ENCODE measurements at regions not wholly inside any gene's neighbourhood (a gene's known extent, or its start where the extent isn't known, plus 50 kb on each side); places are given as distances from the start of the nearest gene placed in this dataset.
A peak's percentile ranks its signal among the peaks of the same experiment; 100 is the strongest.

DNA sequence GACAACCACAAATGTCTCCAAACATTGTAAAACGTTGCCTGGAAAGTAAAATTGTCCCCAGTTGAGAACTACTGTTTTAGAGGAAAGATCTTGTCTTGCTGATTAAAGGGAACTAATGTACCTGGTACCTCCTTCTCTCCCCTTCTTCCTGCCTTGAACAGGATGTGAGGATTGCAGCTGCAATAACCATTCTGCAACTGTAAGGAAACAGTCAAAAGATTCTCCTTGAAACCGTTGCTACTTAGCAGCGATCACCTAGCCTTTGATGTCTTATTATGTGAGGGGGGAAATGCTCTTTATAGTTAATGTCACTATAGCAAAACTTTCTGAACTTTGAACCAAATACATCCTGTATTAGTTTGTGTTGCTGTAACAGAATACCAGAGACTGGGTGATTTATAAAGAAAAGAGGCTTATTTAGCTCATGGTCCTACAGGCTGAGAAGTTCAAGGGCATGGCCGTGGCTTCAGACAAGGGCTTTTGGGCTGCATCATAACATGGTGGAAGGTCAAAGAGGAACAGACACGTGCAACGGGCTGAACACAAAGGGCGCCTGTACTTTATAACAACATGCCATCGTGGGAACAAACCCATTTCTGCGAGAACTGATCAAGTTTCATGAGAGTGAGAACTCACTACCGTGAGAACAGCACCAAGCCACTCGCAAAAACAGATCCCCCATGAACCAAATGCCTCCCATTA is 54.2 kb upstream of the PARD3 start:
- peaks cover 13% of the 10 kb centered on the region for H3K4me1 Mint-ChIP-seq (ENCODE audit: unreplicated experiment)
- no peak overlapping the region for H3K4me3 Mint-ChIP-seq (ENCODE audit: unreplicated experiment)
- DNase-seq (ENCODE audit: low spot score): no peak
- no peaks in the 10 kb centered on the region for H3K36me3 Mint-ChIP-seq (ENCODE audit: low read depth, unreplicated experiment)
- no peaks in the 10 kb centered on the region for H3K9me3 Mint-ChIP-seq (ENCODE audit: unreplicated experiment)
- TF ChIP-seq, protein P1, sequence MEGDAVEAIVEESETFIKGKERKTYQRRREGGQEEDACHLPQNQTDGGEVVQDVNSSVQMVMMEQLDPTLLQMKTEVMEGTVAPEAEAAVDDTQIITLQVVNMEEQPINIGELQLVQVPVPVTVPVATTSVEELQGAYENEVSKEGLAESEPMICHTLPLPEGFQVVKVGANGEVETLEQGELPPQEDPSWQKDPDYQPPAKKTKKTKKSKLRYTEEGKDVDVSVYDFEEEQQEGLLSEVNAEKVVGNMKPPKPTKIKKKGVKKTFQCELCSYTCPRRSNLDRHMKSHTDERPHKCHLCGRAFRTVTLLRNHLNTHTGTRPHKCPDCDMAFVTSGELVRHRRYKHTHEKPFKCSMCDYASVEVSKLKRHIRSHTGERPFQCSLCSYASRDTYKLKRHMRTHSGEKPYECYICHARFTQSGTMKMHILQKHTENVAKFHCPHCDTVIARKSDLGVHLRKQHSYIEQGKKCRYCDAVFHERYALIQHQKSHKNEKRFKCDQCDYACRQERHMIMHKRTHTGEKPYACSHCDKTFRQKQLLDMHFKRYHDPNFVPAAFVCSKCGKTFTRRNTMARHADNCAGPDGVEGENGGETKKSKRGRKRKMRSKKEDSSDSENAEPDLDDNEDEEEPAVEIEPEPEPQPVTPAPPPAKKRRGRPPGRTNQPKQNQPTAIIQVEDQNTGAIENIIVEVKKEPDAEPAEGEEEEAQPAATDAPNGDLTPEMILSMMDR (IDR thresholded peaks at IDR 0.05; ENCODE audit: unreplicated experiment): no peak
- H3K27me3 Mint-ChIP-seq (ENCODE audit: unreplicated experiment): peaks cover 5% of the 10 kb centered on the region
- peak overlapping the region; percentile 68 for H3K27ac Mint-ChIP-seq (ENCODE audit: unreplicated experiment)

DNA sequence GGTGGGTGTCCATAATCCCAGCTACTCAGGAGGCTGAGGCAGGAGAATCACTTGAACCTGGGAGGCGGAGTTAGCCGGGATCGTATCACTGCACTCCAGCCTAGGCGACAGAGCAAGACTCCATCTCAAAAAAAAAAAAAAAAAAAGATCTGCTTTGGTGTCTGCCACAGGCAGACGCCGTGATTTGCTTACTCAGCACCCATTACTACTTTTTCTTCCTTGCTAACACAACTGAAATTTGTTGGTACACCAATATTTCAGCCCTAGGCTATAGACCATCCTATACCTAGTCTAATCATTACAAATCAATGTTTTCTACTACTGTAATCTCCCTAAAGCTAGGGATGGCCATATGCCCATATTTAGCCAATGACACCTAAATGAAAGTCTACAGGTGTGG is 53.5 kb upstream of the PARD3 start:
- Mint-ChIP-seq H3K4me1 (ENCODE audit: unreplicated experiment) (peaks cover 15% of the 10 kb centered on the region), H3K36me3 (ENCODE audit: low read depth, unreplicated experiment) (no peaks in the 10 kb centered on the region), H3K27me3 (ENCODE audit: unreplicated experiment) (peaks cover 5% of the 10 kb centered on the region), H3K27ac (ENCODE audit: unreplicated experiment) (peak overlapping the region; percentile 68), H3K9me3 (ENCODE audit: unreplicated experiment) (no peaks in the 10 kb centered on the region), H3K4me3 (ENCODE audit: unreplicated experiment) (no peak overlapping the region)
- TF ChIP-seq, protein P1 (IDR thresholded peaks at IDR 0.05; ENCODE audit: unreplicated experiment): no peak
- no peak for DNase-seq (ENCODE audit: low spot score)

DNA sequence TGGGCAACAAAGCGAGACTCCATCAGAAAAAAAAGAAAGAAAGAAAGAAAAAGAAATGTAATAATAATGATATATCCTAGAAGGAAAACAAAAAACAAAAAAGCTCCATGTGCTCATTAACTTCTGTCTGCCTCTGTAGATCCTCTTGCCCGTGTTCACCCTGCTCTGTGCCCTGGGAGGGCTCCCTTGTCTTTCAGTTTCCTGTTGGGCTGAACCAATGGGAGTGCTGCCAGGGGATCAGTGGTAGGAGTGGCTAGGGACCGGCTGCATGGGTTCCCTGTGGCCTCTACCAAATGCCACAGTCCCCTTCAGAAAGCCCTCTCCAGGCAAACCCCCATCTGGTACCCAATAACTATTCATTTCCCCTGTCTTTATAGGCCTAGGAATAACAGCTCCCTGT is 51.8 kb upstream of the PARD3 start:
- no peak overlapping the region for H3K4me3 Mint-ChIP-seq (ENCODE audit: unreplicated experiment)
- TF ChIP-seq, protein P1 (IDR thresholded peaks at IDR 0.05; ENCODE audit: unreplicated experiment): no peak
- H3K4me1 Mint-ChIP-seq (ENCODE audit: unreplicated experiment): peaks cover 15% of the 10 kb centered on the region
- no peak overlapping the region for H3K27ac Mint-ChIP-seq (ENCODE audit: unreplicated experiment)
- no peak for DNase-seq (ENCODE audit: low spot score)
- no peaks in the 10 kb centered on the region for H3K9me3 Mint-ChIP-seq (ENCODE audit: unreplicated experiment)
- H3K36me3 Mint-ChIP-seq (ENCODE audit: low read depth, unreplicated experiment): no peaks in the 10 kb centered on the region
- peaks cover 2% of the 10 kb centered on the region for H3K27me3 Mint-ChIP-seq (ENCODE audit: unreplicated experiment)
